Astrocyte (in vitro differentiated cells and primary cell): ENCODE measurements at regions not wholly inside any gene's neighbourhood (a gene's known extent, or its start where the extent isn't known, plus 50 kb on each side); places are given as distances from the start of the nearest gene placed in this dataset.

Experiments
- DNase-seq: peaks from one replicate; pipeline ENCODE4 v3.0.0-alpha.2; 2010; ENCODE audit warnings: low read depth
- FAIRE-seq: peaks from 2 replicates; lab custom pipeline; 2011; peaks lifted over from hg19 to GRCh38; lab: Jason Lieb, UNC
- H2AFZ ChIP-seq: 2 replicates; pipeline ENCODE4 v1.6.0; 2012; ENCODE audit warnings: low read depth, low read length, inconsistent platforms
- H3K27ac ChIP-seq: 2 replicates; pipeline ENCODE4 v1.5.1; 2011; ENCODE audit warnings: low read depth, low read length, inconsistent platforms
- H3K27me3 ChIP-seq: 2 replicates; pipeline ENCODE4 v1.6.0; 2011; ENCODE audit warnings: low read length, inconsistent platforms; ENCODE audit not compliant: insufficient read depth
- H3K36me3 ChIP-seq: 2 replicates; pipeline ENCODE4 v1.5.1; 2011; ENCODE audit warnings: low read length, inconsistent platforms; ENCODE audit not compliant: insufficient read depth
- H3K4me1 ChIP-seq: 2 replicates; pipeline ENCODE4 v1.5.1; 2011; ENCODE audit warnings: low read length, inconsistent platforms; ENCODE audit not compliant: insufficient read depth
- H3K4me2 ChIP-seq: 2 replicates; pipeline ENCODE4 v1.6.0; 2012; ENCODE audit warnings: low read length, inconsistent platforms
- H3K4me3 ChIP-seq: 2 replicates; pipeline ENCODE4 v1.5.1; 2011; ENCODE audit warnings: low read depth, mild to moderate bottlenecking, low read length, inconsistent platforms; ENCODE audit not compliant: insufficient read depth
- H3K79me2 ChIP-seq: 2 replicates; pipeline ENCODE4 v1.6.0; 2012; ENCODE audit warnings: mild to moderate bottlenecking, low read length, inconsistent platforms; ENCODE audit not compliant: insufficient read depth
- H3K9ac ChIP-seq: 2 replicates; pipeline ENCODE4 v1.6.0; 2012; ENCODE audit warnings: mild to moderate bottlenecking, low read length, inconsistent platforms
- H3K9me3 ChIP-seq: 2 replicates; pipeline ENCODE4 v1.5.1; 2012; ENCODE audit warnings: low read depth, mild to moderate bottlenecking, low read length, inconsistent platforms; ENCODE audit not compliant: insufficient read depth
- H4K20me1 ChIP-seq: 2 replicates; pipeline ENCODE4 v1.6.0; 2012; ENCODE audit warnings: low read length, inconsistent platforms; ENCODE audit not compliant: insufficient read depth
- H3K27ac Mint-ChIP-seq: one replicate; pipeline ENCODE4 v1.8.0; 2021; ENCODE audit warnings: mild to moderate bottlenecking, mixed read lengths; ENCODE audit not compliant: unreplicated experiment
- H3K27me3 Mint-ChIP-seq: one replicate; pipeline ENCODE4 v1.8.0; 2021; ENCODE audit warnings: low read depth, mixed read lengths; ENCODE audit not compliant: unreplicated experiment
- H3K36me3 Mint-ChIP-seq: one replicate; pipeline ENCODE4 v1.8.0; 2021; ENCODE audit warnings: low read depth, mixed read lengths; ENCODE audit not compliant: unreplicated experiment
- H3K4me1 Mint-ChIP-seq: one replicate; pipeline ENCODE4 v1.8.0; 2021; ENCODE audit warnings: low read depth, mixed read lengths; ENCODE audit not compliant: unreplicated experiment
- H3K4me3 Mint-ChIP-seq: one replicate; pipeline ENCODE4 v1.8.0; 2021; ENCODE audit warnings: mild to moderate bottlenecking, moderate library complexity, mixed read lengths; ENCODE audit not compliant: unreplicated experiment
- H3K9me3 Mint-ChIP-seq: one replicate; pipeline ENCODE4 v1.8.0; 2021; ENCODE audit warnings: mild to moderate bottlenecking, mixed read lengths; ENCODE audit not compliant: unreplicated experiment
- EZH2 ChIP-seq: IDR thresholded peaks from 2 replicates; pipeline ENCODE4 v1.6.1; 2012; ENCODE audit warnings: mild to moderate bottlenecking, low read length, inconsistent platforms; ENCODE audit not compliant: insufficient read depth
- TF ChIP-seq, protein P1 (sequence below): IDR thresholded peaks from 2 replicates; pipeline ENCODE4 v1.5.1; 2011; ENCODE audit warnings: low read depth, mild to moderate bottlenecking, inconsistent platforms, low read length, moderate library complexity; ENCODE audit not compliant: insufficient read depth

DNA sequence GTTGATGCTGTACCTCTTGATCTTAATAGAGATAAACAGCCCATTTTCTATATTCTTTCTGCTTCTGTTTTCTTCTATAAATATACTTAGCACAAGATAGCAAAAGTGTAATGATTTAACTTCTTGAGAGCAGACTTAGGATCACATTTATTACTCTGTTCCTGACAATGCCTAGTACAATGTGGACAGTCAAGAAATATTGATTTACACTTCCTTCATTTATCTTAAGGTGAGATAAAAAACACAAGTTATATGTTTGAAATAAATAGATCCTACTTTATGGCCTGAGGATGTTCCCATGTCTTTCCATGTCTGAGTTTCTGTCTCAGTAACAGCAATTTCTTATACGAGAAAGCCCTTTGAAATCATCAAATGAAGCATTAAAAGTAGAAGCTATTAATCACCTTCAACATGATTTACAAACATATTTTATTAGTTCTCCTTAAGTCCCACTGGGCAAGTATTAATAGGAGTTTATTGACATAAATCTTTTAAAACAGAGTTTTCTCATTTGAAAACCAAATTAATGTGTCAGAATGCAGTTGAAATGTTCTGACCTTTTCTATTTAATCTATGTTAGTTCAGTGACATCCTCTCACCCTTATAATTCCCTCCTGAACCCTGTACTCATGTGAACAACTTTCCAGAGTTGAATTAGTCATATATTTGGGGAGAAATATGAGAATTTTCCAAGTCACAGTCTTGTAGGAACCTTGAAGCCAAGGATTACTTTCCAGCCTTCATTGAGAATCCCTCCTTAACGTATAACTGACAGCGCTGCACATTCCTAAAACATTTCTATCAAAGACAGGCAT, 1611.7 kb upstream of the TENM4 start:
- no peak overlapping the region for H3K27ac Mint-ChIP-seq
- DNase-seq (no peak), FAIRE-seq (no peak)
- H3K27me3 Mint-ChIP-seq, result peaks cover 10% of the 10 kb centered on the region
- no peaks in the 10 kb centered on the region for H4K20me1 ChIP-seq
- no peak overlapping the region for H3K27ac ChIP-seq
- TF ChIP-seq EZH2, result no peak
- TF ChIP-seq, protein P1, sequence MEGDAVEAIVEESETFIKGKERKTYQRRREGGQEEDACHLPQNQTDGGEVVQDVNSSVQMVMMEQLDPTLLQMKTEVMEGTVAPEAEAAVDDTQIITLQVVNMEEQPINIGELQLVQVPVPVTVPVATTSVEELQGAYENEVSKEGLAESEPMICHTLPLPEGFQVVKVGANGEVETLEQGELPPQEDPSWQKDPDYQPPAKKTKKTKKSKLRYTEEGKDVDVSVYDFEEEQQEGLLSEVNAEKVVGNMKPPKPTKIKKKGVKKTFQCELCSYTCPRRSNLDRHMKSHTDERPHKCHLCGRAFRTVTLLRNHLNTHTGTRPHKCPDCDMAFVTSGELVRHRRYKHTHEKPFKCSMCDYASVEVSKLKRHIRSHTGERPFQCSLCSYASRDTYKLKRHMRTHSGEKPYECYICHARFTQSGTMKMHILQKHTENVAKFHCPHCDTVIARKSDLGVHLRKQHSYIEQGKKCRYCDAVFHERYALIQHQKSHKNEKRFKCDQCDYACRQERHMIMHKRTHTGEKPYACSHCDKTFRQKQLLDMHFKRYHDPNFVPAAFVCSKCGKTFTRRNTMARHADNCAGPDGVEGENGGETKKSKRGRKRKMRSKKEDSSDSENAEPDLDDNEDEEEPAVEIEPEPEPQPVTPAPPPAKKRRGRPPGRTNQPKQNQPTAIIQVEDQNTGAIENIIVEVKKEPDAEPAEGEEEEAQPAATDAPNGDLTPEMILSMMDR, result no peak
- no peaks in the 10 kb centered on the region for H3K9me3 Mint-ChIP-seq
- H3K36me3 ChIP-seq, result no peaks in the 10 kb centered on the region
- no peaks in the 10 kb centered on the region for H3K79me2 ChIP-seq
- no peak overlapping the region for H3K9ac ChIP-seq
- H3K4me1 ChIP-seq, result no peaks in the 10 kb centered on the region
- H2AFZ ChIP-seq, result no peak overlapping the region
- no peaks in the 10 kb centered on the region for H3K9me3 ChIP-seq
- H3K36me3 Mint-ChIP-seq, result no peaks in the 10 kb centered on the region
- no peak overlapping the region for H3K4me3 ChIP-seq
- no peaks in the 10 kb centered on the region for H3K27me3 ChIP-seq
- no peaks in the 10 kb centered on the region for H3K4me1 Mint-ChIP-seq
- no peak overlapping the region for H3K4me2 ChIP-seq
- H3K4me3 Mint-ChIP-seq, result no peak overlapping the region

DNA sequence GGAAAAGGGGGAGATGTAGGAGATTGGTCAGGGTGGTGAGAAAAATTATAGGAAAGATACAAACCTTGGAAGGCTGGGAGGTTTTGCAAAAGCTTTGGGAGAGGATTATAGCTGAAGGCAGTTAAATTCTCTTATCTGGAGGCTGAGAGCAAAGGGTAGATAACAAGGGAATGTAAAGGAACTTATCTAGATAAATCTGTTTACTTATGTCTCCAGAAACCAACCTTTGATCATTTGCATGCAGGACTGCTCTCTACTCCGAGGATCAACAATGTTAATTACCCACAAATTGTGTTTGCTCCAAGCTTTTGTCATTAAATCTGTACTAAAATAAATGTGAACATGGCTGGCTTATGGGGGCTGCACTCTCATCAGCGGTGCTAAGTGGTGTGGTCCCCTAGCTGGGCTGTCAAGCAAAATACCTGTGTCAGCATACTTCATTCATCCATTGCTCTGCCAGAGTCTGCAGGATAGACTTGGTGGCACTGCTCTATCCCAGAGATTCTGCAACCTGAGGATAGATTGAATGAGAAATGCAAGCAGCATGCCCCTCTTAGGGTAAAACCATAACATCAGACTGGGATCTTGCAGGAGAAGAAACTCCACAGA, 1599.2 kb upstream of the TENM4 start:
- Histone ChIP-seq H3K27me3 (no peaks in the 10 kb centered on the region), H3K9me3 (peaks cover 5% of the 10 kb centered on the region), H3K27ac (no peak overlapping the region), H4K20me1 (no peaks in the 10 kb centered on the region), H3K4me3 (no peak overlapping the region), H3K79me2 (no peaks in the 10 kb centered on the region), H3K36me3 (no peaks in the 10 kb centered on the region), H3K4me2 (no peak overlapping the region), H3K4me1 (no peaks in the 10 kb centered on the region), H2AFZ (no peak overlapping the region), H3K9ac (no peak overlapping the region)
- no peak for TF ChIP-seq EZH2
- TF ChIP-seq, protein P1, result no peak
- no peak overlapping the region for H3K27ac Mint-ChIP-seq
- no peaks in the 10 kb centered on the region for H3K36me3 Mint-ChIP-seq
- no peaks in the 10 kb centered on the region for H3K27me3 Mint-ChIP-seq
- peaks cover 16% of the 10 kb centered on the region for H3K9me3 Mint-ChIP-seq
- no peak overlapping the region for H3K4me3 Mint-ChIP-seq
- FAIRE-seq, result no peak
- DNase-seq, result no peak
- H3K4me1 Mint-ChIP-seq, result no peaks in the 10 kb centered on the region
